HG03521 (cell line): ENCODE measurements at regions not wholly inside any gene's neighbourhood (a gene's known extent, or its start where the extent isn't known, plus 50 kb on each side); places are given as distances from the start of the nearest gene placed in this dataset.
"Not testable (repeated sequence)": the region's sequence is repeated elsewhere in the genome, so short reads cannot be mapped to it uniquely, and the experiment has no call there.

Experiments used
- ATAC-seq: cut with Tn5 transposase; IDR thresholded peaks from one replicate; pipeline ENCODE4 v1.9.1; 2021; ENCODE audit warnings: mild to moderate bottlenecking, moderate library complexity; ENCODE audit not compliant: unreplicated experiment

DNA sequence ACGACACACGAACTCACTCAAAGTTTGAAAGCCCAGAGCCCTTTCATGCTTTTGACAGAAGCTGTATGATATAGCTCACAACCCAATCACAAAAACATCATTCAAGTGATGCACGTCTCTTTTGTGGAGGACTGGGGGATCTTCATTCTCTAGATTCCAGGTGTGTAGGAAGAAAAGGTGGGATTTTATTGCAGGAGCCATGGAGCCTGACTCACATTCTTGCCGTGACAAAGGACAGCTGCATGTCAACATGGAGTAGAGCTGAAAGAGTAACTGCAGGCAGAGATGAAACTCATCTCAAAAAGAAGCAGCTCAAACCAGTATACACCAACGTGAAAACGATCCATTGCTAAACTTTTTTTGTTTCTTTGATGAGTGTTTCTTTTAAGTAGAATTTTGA, 50.9 kb upstream of the PDE1A start:
- ATAC-seq, result no peak

DNA sequence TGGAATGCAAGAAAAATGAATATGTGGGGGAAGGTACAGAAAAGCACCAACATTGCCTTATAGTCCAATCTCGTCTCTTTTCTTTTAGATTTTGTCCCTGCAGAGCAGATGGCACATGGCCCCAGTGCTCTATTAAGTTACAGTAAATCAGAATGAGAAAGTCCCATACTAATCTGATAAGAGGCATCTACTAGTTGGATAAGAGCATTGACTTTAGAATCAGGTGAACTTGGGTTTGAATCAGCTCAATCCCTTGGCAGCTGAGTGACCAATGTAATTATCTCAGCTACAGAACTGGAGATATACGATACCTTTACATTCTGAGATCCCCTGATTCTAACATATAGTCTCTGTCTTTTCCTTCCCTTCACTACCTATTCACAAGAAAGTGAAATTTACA, 54.8 kb upstream of the PDE1A start:
- ATAC-seq, result no peak

DNA sequence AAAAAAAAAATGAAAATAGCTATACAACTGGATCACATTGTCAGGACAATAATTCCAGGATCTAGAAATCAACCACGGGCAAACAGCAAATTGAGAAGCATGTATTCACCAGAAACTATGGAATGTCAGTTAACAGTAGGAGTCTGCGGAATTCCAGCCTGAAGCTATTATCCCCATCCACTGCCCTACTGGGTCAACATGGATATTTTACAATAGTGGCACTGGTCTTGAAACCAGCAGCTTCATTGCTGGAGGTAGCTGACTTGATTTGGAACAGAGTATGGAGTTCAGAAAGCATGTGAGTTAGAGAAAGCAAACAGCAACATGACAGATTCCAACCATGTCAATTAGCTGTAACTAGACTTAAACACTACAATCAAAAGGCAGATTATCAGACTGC, 55.7 kb upstream of the PDE1A start:
- ATAC-seq, result no peak

GRCh38 chr2:182496596-182496995, 69.8 kb upstream of the PDE1A start:
- no peak for ATAC-seq

- ATAC-seq, result no peak
Observed at GRCh38 chr2:182499706-182500470, 73.1 kb upstream of the PDE1A start.

DNA sequence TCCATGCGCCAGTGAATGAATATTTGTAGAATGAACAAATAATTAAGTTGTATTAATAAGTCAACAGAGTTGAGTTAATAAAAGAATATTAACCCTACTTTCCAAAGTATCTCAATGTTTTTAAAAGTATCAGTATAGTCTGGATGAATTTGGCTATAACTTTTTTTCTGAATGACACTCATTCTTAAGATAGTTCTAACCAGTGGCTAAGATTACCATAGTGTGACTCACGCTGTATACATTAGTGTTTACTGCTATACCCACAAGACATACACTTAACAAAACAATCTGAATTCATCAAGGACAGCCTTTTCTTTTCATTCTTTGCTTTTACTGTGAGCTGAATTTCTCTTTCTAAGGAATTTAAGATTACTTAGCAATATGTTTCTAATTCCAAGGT, 77.0 kb upstream of the PDE1A start:
- ATAC-seq, result no peak

DNA sequence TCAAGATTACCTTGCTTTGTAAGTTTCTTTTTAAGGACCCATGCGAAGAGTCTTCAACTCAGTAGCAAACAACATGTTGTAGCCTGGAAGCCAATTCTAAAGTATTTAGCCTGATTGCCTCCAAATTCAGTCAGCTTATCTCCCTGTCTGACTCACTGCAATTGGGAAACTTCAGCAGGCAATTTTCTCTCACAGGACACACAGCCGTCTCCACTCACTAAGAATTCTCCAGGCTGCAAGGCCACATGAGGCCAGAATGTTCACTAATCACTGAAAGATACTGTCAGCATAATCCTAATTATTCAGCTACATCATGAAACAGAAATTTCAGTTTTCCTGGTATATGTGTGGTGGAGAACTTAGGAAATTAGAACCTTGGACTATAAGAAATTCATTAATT, 78.1 kb upstream of the PDE1A start:
- ATAC-seq, result no peak

DNA sequence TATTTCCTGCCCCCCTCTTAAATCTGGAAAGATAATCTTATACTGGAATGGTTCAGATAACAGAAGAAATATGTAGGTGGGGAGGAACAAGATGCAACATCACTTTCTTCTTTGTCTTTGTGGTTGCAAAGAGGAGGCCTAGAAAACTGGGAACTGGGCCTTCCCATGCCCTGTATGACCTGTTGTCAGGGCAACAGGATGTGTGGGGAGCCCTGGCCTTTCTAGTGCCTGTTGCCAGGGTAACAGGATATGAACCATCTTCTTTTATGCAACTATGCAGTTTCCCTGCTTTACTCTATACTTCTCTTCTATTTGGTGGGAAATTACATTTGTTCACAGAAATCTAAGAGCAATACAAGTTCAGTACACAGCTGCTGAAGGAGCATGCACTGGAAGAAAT, 79.8 kb upstream of the PDE1A start:
- no peak for ATAC-seq

- ATAC-seq, result not testable (repeated sequence)
Observed at GRCh38 chr2:182508583-182508982, 81.7 kb upstream of the PDE1A start.

GRCh38 chr2:182509216-182509615, 82.4 kb upstream of the PDE1A start:
- ATAC-seq, result no peak

GRCh38 chr2:182521453-182522404, 94.9 kb upstream of the PDE1A start:
- no peak for ATAC-seq

DNA sequence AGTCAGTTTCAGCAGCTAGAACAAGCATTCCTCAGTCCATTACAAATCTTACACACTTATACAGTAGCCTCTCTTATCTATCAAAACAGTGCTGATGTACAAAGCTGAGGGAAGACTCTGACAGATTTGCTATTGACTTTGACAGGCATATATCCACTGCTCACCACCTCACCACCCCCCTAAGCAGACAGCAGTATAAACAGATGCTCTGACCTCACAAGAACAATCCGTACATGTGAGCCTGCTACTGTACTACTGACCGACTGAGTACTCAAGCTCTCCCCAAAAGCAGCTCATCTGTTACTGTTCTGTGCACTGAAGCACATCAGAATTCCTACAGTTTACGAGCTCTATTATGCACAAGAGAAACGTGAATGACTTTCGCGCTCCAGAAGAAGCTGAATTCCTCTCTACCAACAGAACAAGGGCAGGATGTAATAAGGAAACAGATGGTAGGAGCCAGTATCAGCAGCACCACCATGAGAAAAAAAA, 95.6 kb upstream of the PDE1A start:
- ATAC-seq, result no peak

GRCh38 chr2:182522972-182523473, 96.2 kb upstream of the PDE1A start:
- no peak for ATAC-seq

- ATAC-seq, result no peak
Observed at GRCh38 chr2:182530636-182531035, 103.8 kb upstream of the PDE1A start.

- ATAC-seq, result no peak
Observed at GRCh38 chr2:182540252-182540651, 113.4 kb upstream of the PDE1A start.

- ATAC-seq, result peak; percentile 62
Observed at GRCh38 chr2:182541268-182541667, 114.4 kb upstream of the PDE1A start.

DNA sequence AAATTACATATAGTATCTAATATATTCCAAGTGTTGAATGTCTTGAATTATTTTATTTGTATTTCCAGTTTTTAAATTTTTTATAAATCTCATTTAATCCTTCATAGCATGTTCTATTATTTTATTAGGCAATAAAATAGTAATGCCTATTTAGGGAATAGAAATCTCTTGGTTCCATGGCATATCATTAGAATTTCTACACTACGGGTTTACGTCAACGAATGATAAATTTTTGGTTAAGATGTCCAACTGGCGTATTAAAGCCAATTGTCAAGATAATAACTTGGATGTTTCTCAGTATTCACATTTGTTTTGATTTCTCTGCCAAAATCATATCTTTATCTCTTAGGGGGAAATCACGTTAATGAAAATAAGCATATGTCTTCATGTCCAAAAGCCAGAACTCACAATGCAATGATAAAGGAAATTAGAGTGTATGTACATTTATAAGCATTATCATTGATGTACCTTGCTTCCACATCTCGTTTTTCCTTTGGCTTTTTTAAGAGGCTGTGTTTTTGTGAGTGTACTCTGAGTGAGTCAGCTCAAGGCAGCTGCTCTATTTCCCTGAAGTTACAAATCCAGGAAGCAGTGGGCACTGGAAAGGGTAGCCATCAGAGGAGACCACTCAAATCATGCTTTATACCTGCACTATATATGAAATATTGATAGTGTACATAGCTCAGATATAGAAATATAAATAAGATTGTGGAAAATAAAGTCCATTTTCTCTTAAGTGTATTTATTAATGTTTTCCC, 115.8 kb upstream of the PDE1A start:
- no peak for ATAC-seq

DNA sequence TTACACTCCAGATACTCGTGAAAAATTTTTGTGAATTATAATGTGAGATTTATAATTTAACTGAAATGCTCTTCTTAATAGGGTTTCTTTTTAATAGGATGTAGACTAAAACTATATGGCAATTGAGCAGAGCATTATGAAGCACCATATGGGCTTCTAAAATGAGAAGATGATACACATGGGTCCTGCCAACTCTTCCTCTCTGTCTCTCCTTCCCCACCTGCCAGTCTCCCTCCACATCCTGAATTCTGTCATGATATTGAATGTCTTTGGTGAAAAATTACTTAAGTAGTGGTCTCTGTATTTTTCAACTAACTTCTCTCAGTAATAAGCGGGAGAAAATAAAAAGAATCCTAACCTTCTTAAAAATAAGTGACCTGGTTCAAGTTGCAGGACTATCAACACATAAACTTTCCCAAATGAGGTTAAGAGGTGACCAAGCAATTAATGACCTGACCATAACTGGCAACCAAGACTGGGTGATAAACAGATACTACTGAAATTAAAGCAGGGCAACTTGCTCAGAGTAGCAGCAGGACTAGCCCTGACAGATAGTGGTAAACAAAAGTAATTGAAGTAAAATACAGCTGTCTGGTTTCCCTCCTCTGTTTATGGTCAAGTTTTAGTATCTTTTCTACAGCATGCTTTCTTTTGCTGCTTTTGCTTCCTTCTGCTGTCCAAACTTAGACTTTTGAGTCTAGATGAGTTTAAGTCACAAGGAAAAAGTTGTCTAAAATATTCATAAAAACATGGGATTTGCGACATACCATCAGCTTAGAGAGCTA, 117.1 kb upstream of the PDE1A start:
- no peak for ATAC-seq

GRCh38 chr2:182545420-182546167, 118.8 kb upstream of the PDE1A start:
- ATAC-seq, result peak; percentile 50
